ENCODE measurements at regions not wholly inside any gene's neighbourhood (a gene's known extent, or its start where the extent isn't known, plus 50 kb on each side); places are given as distances from the start of the nearest gene placed in this dataset.
A peak's percentile ranks its signal among the peaks of the same experiment; 100 is the strongest.

GRCh38 chr3:147613725-147614124 lies 204.6 kb downstream of the ZIC1 start:
- no peak for DNase-seq
- no peak overlapping the region for H2BK5ac ChIP-seq (ENCODE audit: low read depth, low read length, poor library complexity)

GRCh38 chr3:147614210-147614609 lies 205.0 kb downstream of the ZIC1 start:
- no CpG with 5 or more reads among the region's 3 CpGs for WGBS (ENCODE audit: extremely low coverage, insufficient coverage, insufficient read length)
- DNase-seq: no peak
- H3K79me2 ChIP-seq (ENCODE audit: control insufficient read depth, insufficient read depth, low read length, poor library complexity): no peaks in the 10 kb centered on the region

More at GRCh38 chr3:147613725-147614124, 204.6 kb downstream of the ZIC1 start:
- Histone ChIP-seq H3K27me3 (ENCODE audit: insufficient read depth, low read length) (no peaks in the 10 kb centered on the region), H3K4me3 (ENCODE audit: low read depth, low read length) (no peak overlapping the region), H3K23ac (ENCODE audit: low read length) (no peak overlapping the region), H3K14ac (ENCODE audit: low read length) (no peak overlapping the region), H3K79me1 (ENCODE audit: low read length) (no peaks in the 10 kb centered on the region), H3K4me2 (ENCODE audit: low read length) (no peak overlapping the region), H3K79me2 (ENCODE audit: control insufficient read depth, insufficient read depth, low read length, poor library complexity) (no peaks in the 10 kb centered on the region), H2AK5ac (ENCODE audit: low read length) (no peak overlapping the region), H3K4ac (ENCODE audit: low read depth, low read length) (no peak overlapping the region), H3K4me1 (ENCODE audit: control insufficient read depth in 1 of 2, insufficient read depth in 2 of 2, low read length in 2 of 2) (no peaks in the 10 kb centered on the region), H2AFZ (ENCODE audit: insufficient read depth, low read length, poor library complexity) (no peak overlapping the region), H3K18ac (ENCODE audit: low read length) (no peak overlapping the region), H3K9ac (ENCODE audit: low read length) (no peak overlapping the region), H3K9me3 (ENCODE audit: insufficient read depth, low read depth, low read length) (no peaks in the 10 kb centered on the region), H4K91ac (ENCODE audit: low read depth, low read length) (no peak overlapping the region), H4K12ac (ENCODE audit: low read depth, low read length) (no peak overlapping the region), H2BK12ac (ENCODE audit: low read length) (no peak overlapping the region), H4K8ac (ENCODE audit: low read depth, low read length) (no peak overlapping the region), H3K27ac (ENCODE audit: low read depth, low read length) (no peak overlapping the region), H3K36me3 (ENCODE audit: control insufficient read depth in 1 of 2, insufficient read depth in 2 of 2, low read length in 2 of 2) (no peaks in the 10 kb centered on the region), H2BK120ac (ENCODE audit: insufficient read depth, low read length, poor library complexity) (no peak overlapping the region)
- WGBS (ENCODE audit: extremely low coverage, insufficient coverage, insufficient read length): no CpG with 5 or more reads among the region's 3 CpGs

GRCh38 chr3:147615035-147615434 lies 205.9 kb downstream of the ZIC1 start:
- no peak overlapping the region for H3K4me2 ChIP-seq (ENCODE audit: low read length)
- no peak overlapping the region for H2BK120ac ChIP-seq (ENCODE audit: insufficient read depth, low read length, poor library complexity)
- H4K91ac ChIP-seq (ENCODE audit: low read depth, low read length): no peak overlapping the region
- no peaks in the 10 kb centered on the region for H3K79me2 ChIP-seq (ENCODE audit: control insufficient read depth, insufficient read depth, low read length, poor library complexity)
- DNase-seq: no peak
- no peak overlapping the region for H3K27ac ChIP-seq (ENCODE audit: low read depth, low read length)
- no peak overlapping the region for H3K23ac ChIP-seq (ENCODE audit: low read length)
- H2BK5ac ChIP-seq (ENCODE audit: low read depth, low read length, poor library complexity): no peak overlapping the region
- no peak overlapping the region for H3K18ac ChIP-seq (ENCODE audit: low read length)
- H3K4me1 ChIP-seq (ENCODE audit: control insufficient read depth in 1 of 2, insufficient read depth in 2 of 2, low read length in 2 of 2): no peaks in the 10 kb centered on the region
- H3K4ac ChIP-seq (ENCODE audit: low read depth, low read length): no peak overlapping the region
- H3K14ac ChIP-seq (ENCODE audit: low read length): no peak overlapping the region
- no peak overlapping the region for H3K4me3 ChIP-seq (ENCODE audit: low read depth, low read length)
- H2AFZ ChIP-seq (ENCODE audit: insufficient read depth, low read length, poor library complexity): no peak overlapping the region
- no peaks in the 10 kb centered on the region for H3K36me3 ChIP-seq (ENCODE audit: control insufficient read depth in 1 of 2, insufficient read depth in 2 of 2, low read length in 2 of 2)
- no peak overlapping the region for H3K9ac ChIP-seq (ENCODE audit: low read length)
- no peak overlapping the region for H2AK5ac ChIP-seq (ENCODE audit: low read length)
- no peaks in the 10 kb centered on the region for H3K9me3 ChIP-seq (ENCODE audit: insufficient read depth, low read depth, low read length)
- no peak overlapping the region for H2BK12ac ChIP-seq (ENCODE audit: low read length)
- no CpG with 5 or more reads among the region's 4 CpGs for WGBS (ENCODE audit: extremely low coverage, insufficient coverage, insufficient read length)
- no peak overlapping the region for H4K12ac ChIP-seq (ENCODE audit: low read depth, low read length)
- no peaks in the 10 kb centered on the region for H3K79me1 ChIP-seq (ENCODE audit: low read length)
- H3K27me3 ChIP-seq (ENCODE audit: insufficient read depth, low read length): no peaks in the 10 kb centered on the region
- no peak overlapping the region for H4K8ac ChIP-seq (ENCODE audit: low read depth, low read length)

More at GRCh38 chr3:147614210-147614609, 205.0 kb downstream of the ZIC1 start:
- no peak overlapping the region for H3K4me2 ChIP-seq (ENCODE audit: low read length)
- no peak overlapping the region for H3K14ac ChIP-seq (ENCODE audit: low read length)
- no peak overlapping the region for H2BK5ac ChIP-seq (ENCODE audit: low read depth, low read length, poor library complexity)
- H2AK5ac ChIP-seq (ENCODE audit: low read length): no peak overlapping the region
- H3K4ac ChIP-seq (ENCODE audit: low read depth, low read length): no peak overlapping the region
- no peaks in the 10 kb centered on the region for H3K36me3 ChIP-seq (ENCODE audit: control insufficient read depth in 1 of 2, insufficient read depth in 2 of 2, low read length in 2 of 2)
- H2BK12ac ChIP-seq (ENCODE audit: low read length): no peak overlapping the region
- H4K8ac ChIP-seq (ENCODE audit: low read depth, low read length): no peak overlapping the region
- H4K12ac ChIP-seq (ENCODE audit: low read depth, low read length): no peak overlapping the region
- no peak overlapping the region for H3K23ac ChIP-seq (ENCODE audit: low read length)
- H3K27me3 ChIP-seq (ENCODE audit: insufficient read depth, low read length): no peaks in the 10 kb centered on the region
- no peak overlapping the region for H2BK120ac ChIP-seq (ENCODE audit: insufficient read depth, low read length, poor library complexity)
- H3K4me1 ChIP-seq (ENCODE audit: control insufficient read depth in 1 of 2, insufficient read depth in 2 of 2, low read length in 2 of 2): no peaks in the 10 kb centered on the region
- no peak overlapping the region for H4K91ac ChIP-seq (ENCODE audit: low read depth, low read length)
- H3K9ac ChIP-seq (ENCODE audit: low read length): no peak overlapping the region
- H2AFZ ChIP-seq (ENCODE audit: insufficient read depth, low read length, poor library complexity): no peak overlapping the region
- no peak overlapping the region for H3K18ac ChIP-seq (ENCODE audit: low read length)
- H3K27ac ChIP-seq (ENCODE audit: low read depth, low read length): no peak overlapping the region
- no peaks in the 10 kb centered on the region for H3K9me3 ChIP-seq (ENCODE audit: insufficient read depth, low read depth, low read length)
- H3K79me1 ChIP-seq (ENCODE audit: low read length): no peaks in the 10 kb centered on the region
- no peak overlapping the region for H3K4me3 ChIP-seq (ENCODE audit: low read depth, low read length)

GRCh38 chr3:147616998-147617619 lies 207.9 kb downstream of the ZIC1 start:
- Histone ChIP-seq H2BK12ac (ENCODE audit: low read length) (no peak overlapping the region), H3K23ac (ENCODE audit: low read length) (no peak overlapping the region), H3K4me3 (ENCODE audit: low read depth, low read length) (no peak overlapping the region), H4K91ac (ENCODE audit: low read depth, low read length) (no peak overlapping the region), H3K36me3 (ENCODE audit: control insufficient read depth in 1 of 2, insufficient read depth in 2 of 2, low read length in 2 of 2) (no peaks in the 10 kb centered on the region), H3K27ac (ENCODE audit: low read depth, low read length) (no peak overlapping the region), H3K79me2 (ENCODE audit: control insufficient read depth, insufficient read depth, low read length, poor library complexity) (no peaks in the 10 kb centered on the region), H2BK120ac (ENCODE audit: insufficient read depth, low read length, poor library complexity) (no peak overlapping the region), H3K4me2 (ENCODE audit: low read length) (no peak overlapping the region), H3K14ac (ENCODE audit: low read length) (no peak overlapping the region), H3K4me1 (ENCODE audit: control insufficient read depth in 1 of 2, insufficient read depth in 2 of 2, low read length in 2 of 2) (no peaks in the 10 kb centered on the region), H3K4ac (ENCODE audit: low read depth, low read length) (no peak overlapping the region), H2AFZ (ENCODE audit: insufficient read depth, low read length, poor library complexity) (no peak overlapping the region), H3K18ac (ENCODE audit: low read length) (no peak overlapping the region), H3K9ac (ENCODE audit: low read length) (no peak overlapping the region), H2BK5ac (ENCODE audit: low read depth, low read length, poor library complexity) (no peak overlapping the region), H4K8ac (ENCODE audit: low read depth, low read length) (no peak overlapping the region), H3K27me3 (ENCODE audit: insufficient read depth, low read length) (no peaks in the 10 kb centered on the region), H3K79me1 (ENCODE audit: low read length) (no peaks in the 10 kb centered on the region), H3K9me3 (ENCODE audit: insufficient read depth, low read depth, low read length) (no peaks in the 10 kb centered on the region), H2AK5ac (ENCODE audit: low read length) (no peak overlapping the region), H4K12ac (ENCODE audit: low read depth, low read length) (no peak overlapping the region)
- WGBS (ENCODE audit: extremely low coverage, insufficient coverage, insufficient read length): no CpG with 5 or more reads among the region's 2 CpGs
- DNase-seq: peak in 1 of 2 donors; percentile 26

Measured in trophoblast cell (in vitro differentiated cells and primary cell).